H1 (cell line): ENCODE measurements at regions not wholly inside any gene's neighbourhood (a gene's known extent, or its start where the extent isn't known, plus 50 kb on each side); places are given as distances from the start of the nearest gene placed in this dataset.

Experiments used
- JUN ChIP-seq: IDR thresholded peaks from 2 replicates; pipeline ENCODE4 v1.6.1; 2011; ENCODE audit warnings: low read depth, mild to moderate bottlenecking, improper control_type of control experiment, low read length
- POLR2A ChIP-seq, 2 experiments: IDR thresholded peaks; 1 replicate in 1 of 2; 2 replicates in 1 of 2; pipeline ENCODE4 v1.6.1; 2011; ENCODE audit warnings: low read depth in 2 of 2, low read length in 2 of 2, mild to moderate bottlenecking in 2 of 2; ENCODE audit errors: control extremely low read depth in 1 of 2
- SIN3A ChIP-seq, 2 experiments: IDR thresholded peaks in 1 of 2; conservative IDR thresholded peaks in 1 of 2; 2 replicates each; pipeline ENCODE4 v1.6.1; 2011 to 2012; ENCODE audit warnings: low read length in 2 of 2, improper control_type of control experiment in 1 of 2, low read depth in 1 of 2, mild to moderate bottlenecking in 1 of 2
- TAF7 ChIP-seq: optimal IDR thresholded peaks from 2 replicates; pipeline ENCODE3; 2011; ENCODE audit warnings: low read depth, mild to moderate bottlenecking, inconsistent platforms, low read length, moderate library complexity, borderline replicate concordance
- TF ChIP-seq, protein P1 (sequence below): IDR thresholded peaks from 2 replicates; pipeline ENCODE4 v1.6.1; 2011; ENCODE audit warnings: low read length, improper control_type of control experiment

DNA sequence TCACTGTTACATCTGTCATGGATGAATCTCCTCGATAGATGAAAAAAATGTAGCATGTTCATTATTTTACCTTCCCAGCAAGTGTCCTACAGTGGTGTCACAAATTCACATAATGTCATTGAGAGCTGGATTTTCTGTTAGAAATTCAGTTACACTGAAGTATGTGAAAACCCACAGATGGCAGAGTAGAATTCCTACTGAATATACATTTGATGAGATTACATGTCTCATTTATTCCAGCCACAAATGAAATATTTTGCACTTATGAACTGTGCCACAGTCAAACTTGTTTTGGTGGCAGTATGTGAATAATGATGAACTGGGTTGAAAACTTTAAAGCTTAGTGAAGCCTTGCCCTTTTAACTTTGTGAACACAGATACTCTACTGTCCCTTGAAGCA, 301.9 kb upstream of the DPYD start:
- TF ChIP-seq JUN (no peak), SIN3A (conservative IDR thresholded peaks at IDR 0.05 in 1 of 2, IDR thresholded peaks at IDR 0.05 in 1 of 2; ENCODE audit: low read depth in 1 of 2, low read length in 2 of 2) (no peak), POLR2A (IDR thresholded peaks at IDR 0.05; ENCODE audit: control extremely low read depth in 1 of 2, low read depth in 2 of 2, low read length in 2 of 2) (no peak), TAF7 (no peak)
- TF ChIP-seq, protein P1, sequence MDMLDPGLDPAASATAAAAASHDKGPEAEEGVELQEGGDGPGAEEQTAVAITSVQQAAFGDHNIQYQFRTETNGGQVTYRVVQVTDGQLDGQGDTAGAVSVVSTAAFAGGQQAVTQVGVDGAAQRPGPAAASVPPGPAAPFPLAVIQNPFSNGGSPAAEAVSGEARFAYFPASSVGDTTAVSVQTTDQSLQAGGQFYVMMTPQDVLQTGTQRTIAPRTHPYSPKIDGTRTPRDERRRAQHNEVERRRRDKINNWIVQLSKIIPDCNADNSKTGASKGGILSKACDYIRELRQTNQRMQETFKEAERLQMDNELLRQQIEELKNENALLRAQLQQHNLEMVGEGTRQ: no peak
